NCI-H345 treated with DMSO at 0.1 percent for 48 hours (cell line): ENCODE measurements at regions not wholly inside any gene's neighbourhood (a gene's known extent, or its start where the extent isn't known, plus 50 kb on each side); places are given as distances from the start of the nearest gene placed in this dataset.
"Not testable (repeated sequence)": the region's sequence is repeated elsewhere in the genome, so short reads cannot be mapped to it uniquely, and the experiment has no call there.

Source experiments
- DNase-seq: peaks from one replicate; lab custom pipeline; 2025; ENCODE audit not compliant: unreplicated experiment; lab: John Stamatoyannopoulos, UW

DNA sequence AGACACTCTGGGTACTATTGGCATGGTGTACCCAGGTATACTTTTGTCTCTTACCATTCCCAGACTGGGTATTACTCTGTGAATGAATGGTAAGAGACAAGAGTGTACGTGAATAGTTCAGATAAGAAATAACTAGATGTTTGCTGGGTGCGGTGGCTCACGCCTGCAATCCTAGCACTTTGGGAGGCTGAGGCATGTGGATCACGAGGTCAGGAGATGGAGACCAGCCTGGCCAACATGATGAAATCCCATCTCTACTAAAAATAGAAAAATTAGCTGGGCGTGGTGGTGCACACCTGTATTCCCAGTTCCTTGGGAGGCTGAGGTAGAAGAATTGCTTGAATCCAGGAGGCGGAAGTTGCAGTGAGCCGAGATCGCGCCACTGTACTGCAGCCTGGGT, 75.8 kb upstream of the VKORC1L1 start:
- not testable (repeated sequence) for DNase-seq

DNA sequence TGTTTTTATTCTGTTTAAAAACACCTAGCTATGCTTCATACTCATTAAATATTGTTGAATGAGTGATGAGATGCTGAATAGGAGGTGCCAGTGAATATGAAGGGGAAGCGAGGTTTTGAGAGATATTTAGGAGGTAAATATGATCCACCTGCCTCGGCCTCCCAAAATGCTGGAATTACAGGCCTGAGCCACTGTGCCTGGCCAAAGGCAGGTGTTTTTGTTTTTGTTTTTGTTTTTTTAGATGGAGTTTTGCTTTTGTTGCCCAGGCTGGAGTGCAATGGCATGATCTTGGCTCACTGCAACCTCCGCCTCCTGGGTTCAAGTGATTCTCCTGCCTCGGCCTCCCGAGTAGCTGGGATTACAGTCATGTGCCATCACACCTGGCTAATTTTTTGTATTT, 75.3 kb upstream of the VKORC1L1 start:
- DNase-seq, result not testable (repeated sequence)

DNA sequence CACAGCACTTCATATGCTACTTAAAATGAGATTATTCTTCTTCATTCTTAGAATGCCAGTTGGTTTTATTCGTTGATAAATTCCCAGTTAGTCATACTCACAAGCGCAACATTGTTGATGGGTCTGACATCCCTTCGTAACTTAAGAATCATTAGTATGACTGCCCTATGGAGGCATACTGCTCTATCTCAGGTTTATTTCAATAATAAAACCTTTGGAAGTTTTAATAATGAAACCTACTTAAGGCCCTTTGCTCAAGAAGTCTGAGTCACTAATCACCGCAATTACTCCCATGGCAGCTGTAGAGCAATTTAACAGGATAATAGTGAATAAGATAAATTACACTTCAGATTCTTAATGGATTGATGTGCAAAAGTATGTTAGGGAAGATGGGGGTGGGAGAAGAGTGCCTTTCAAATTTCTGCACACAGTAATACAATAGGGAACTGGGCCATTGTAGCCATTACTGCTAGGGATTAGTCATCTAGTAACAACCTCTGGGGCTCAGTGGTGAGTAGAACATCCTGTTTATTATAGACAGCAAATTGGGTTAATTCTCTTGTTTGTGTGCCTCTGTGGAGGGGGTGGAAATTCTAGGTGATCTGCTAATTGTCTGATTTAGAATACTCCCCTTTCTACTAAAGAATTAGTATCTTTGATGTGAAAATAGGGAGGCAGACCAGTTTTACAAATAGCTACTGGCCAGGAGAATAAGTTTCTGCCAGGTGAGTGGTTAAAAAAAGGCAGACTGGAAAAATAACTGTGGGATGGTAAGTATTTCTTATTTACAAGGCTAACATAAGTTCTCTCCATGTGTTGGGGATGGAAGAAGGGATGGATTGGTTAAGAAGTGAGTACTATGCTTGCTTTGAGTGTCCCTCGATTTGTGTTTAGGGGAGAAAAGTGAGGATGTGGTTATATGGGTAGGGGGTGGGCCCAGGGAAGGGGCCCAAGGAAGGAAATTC, 74.5 kb upstream of the VKORC1L1 start:
- DNase-seq, result no peak

DNA sequence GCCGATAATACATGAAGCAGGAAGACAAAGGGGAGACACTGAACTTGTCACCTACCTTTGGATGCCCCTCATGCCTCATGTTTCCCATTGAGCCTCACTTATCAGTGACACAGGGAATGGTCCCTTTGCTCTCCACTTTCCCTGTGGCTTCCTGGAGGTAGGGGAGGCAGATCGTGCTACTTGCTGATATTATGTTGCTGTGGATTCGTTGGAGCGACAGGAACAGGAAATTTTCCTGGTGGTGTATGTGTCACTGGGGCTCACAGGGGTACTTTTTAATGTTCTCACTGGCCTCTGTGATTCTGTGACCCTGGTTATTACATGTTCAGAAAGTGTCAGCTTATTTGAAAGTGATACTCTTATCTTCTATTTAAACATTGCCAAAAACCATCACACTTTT, 72.7 kb upstream of the VKORC1L1 start:
- DNase-seq, result not testable (repeated sequence)

DNA sequence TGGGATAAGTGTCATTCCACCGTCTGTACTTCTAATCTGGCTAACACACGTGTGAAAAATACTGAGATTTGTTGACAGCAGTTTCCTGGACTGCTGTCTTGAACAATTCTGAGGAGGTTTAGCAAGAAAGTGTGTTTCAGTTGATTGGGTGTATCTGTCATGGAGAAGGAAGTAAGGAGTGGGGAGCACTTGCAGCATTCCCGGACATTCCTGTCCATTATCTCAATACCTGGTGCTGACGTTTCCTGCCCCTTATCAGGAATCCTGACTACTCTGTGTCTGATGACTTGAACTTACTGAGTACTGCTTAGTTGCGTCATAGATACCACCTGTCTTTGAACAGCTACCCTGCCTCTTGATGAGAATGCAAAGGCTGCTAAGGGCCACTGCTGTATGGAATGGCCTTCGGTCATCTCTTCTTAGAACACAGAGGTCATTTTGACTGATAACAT, 72.0 kb upstream of the VKORC1L1 start:
- DNase-seq, result no peak

DNA sequence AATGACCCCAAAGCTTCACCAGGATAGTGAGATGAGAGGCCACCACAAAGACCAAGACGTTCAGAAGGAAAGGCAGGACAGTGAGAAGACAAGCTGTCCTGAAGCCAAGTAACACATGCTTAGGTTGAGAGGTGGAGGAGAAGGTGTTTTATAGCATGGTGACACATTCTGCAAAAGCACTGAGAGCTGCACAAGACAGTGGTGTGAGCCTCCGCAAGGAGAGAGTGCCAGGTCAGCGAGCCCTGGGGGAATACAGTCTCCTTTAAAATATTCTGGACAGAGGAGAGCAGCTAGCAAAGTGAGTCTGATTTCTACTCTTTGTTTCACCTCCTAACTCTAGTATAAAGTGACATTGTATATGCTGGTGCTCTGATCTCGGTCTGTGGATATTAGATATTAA, 68.0 kb upstream of the VKORC1L1 start:
- no peak for DNase-seq

DNA sequence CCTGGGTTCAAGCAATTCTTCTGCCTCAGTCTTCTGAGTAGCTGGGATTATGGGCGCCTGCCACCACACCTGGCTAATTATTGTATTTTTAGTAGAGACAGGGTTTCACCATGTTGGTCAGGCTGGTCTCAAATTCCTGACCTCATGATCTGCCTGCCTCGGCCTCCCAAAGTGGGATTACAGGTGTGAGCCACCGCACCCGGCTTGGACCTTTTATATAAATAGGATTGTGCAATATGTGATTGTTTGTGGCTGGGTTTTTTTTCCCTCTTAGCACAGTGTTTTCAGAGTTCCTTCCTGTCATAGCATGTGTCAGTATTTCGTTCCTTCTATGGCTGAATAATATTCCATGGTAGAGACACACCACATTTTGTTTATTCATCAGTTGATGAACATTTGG, 65.8 kb upstream of the VKORC1L1 start:
- DNase-seq, result not testable (repeated sequence)

DNA sequence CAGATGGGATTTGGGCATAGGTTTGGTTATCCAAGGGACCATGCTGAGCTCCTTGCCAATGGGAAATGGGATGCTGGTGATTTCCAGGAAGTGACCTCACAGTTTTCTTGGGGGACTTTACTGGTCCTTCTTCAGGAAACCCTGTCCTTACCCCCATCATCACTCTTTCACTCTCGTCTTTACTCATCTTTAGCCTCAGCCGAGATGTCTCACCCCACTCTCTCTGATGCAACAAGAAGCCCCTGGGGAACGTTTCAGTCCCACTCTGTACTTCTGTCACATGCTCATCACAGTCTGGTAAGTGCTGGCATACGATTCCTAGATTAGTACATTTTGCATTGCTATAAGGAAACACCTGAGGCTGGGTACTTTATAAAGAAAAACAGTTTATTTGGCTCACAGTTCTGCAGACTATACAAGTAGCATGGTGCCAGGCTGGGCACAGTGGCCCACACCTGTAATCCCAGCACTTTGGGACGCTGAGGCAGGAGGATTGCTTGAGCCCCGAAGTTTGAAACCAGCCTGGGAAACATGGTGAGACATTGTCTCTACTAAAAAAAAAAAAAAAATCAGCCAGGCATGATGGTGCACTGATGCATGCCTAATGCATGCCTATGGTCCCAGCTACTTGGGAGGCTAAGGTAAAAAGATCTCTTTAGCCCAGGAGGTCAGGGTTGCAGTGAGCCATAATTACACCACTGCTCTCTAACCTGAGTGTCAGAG, 63.5 kb upstream of the VKORC1L1 start:
- no peak for DNase-seq

DNA sequence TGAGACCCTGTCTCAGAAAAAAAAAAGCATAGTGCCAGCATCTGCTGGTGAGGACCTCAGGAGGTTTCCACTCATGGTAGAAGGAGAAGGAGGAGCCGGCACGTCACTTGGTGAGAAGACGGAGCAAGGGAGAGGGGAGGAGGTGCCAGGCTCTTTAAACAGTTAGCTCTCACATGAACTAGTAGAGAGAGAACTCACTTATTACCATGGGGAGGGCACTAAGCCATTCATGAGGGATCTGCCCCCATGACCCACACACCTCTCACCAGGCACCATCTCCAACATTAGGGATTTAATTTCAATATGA, 62.9 kb upstream of the VKORC1L1 start:
- no peak for DNase-seq

DNA sequence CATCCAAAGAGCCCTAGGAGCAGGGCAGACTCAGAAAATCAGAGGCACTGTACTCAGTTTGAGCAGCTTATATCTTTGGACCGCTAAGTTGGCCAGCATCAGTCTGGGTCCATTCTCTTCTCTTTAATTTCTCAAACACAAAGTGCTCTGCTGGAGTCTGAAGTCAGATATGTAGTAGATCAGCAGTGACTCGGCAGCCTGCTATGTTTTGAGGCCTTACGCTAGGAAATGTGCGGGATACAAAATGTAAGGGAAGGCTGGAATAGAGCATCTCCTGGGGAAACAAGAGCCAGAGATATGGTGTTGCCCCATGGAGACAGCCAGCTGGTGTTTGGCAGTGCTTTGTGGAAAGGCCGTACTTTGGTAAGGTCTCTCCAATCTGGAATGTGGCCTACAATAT, 60.6 kb upstream of the VKORC1L1 start:
- no peak for DNase-seq

DNA sequence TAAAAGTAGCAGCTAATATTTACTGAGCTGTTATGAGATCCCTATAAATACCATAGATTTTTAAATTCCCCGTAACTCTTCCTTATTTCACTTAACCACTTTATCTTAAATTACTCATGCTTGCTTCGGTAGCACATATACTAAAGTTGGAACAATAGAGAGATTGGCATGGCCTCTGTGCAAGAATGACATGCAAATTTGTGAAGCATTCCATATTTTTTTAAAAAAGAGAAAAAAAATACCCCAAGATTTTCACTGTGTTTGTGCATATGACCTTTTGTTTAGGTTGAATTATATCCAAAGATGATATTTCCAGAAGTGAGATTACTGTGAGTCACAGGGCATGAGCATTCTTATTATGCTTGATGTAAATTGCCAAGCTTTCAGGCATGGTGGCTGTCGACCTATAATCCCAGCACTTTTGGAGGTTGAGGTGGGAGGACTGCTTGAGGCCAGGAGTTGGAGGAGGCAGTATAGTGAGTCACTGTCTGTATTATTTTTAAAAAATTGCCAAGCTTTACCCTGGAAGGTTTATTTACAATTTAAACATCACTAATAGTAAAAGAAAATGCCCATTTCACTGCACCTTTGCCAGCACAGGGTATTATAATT, 58.2 kb upstream of the VKORC1L1 start:
- DNase-seq, result not testable (repeated sequence)

DNA sequence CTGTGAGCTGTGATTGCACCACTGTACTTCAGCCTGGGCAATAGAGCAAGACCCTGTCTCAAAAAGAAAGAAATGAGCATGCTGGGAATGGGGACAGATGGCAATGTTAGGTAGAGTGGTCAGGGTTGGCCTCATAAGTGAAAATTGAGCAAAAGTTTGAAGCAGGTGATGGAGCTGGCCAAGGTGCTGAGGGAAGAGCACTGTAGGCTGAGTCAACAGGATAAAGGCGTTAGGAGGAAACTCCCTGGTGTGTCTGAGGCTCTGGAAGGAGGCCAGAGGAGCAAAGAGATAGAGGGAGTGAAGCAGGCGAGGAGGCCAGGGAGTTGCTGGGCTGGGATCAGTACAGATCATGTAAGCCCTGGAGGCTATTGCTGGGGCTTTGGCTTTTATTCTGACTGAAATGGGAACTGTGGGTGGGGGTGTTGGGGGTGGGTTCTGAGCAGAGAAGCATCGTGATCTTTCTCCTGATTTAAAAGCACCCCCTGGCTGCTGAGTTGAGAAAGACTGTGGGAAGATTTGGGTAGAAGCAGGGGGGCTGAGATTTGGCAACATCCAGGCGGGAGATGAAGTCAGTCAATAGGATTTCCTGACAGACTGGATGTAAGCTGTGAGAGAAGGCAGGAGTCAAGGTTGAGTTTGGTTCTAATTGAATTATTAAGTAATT, 52.5 kb upstream of the VKORC1L1 start:
- DNase-seq, result no peak
